ENCODE measurements at regions not wholly inside any gene's neighbourhood (a gene's known extent, or its start where the extent isn't known, plus 50 kb on each side); places are given as distances from the start of the nearest gene placed in this dataset.

- Mint-ChIP-seq H3K4me1 (ENCODE audit: low read depth) (peaks cover 10% of the 10 kb centered on the region), H3K9me3 (ENCODE audit: low read depth) (no peaks in the 10 kb centered on the region), H3K4me3 (ENCODE audit: unreplicated experiment) (no peak overlapping the region), H3K36me3 (ENCODE audit: low read depth) (no peaks in the 10 kb centered on the region), H3K27me3 (ENCODE audit: low read depth) (peaks cover 7% of the 10 kb centered on the region), H3K27ac (ENCODE audit: unreplicated experiment) (no peak overlapping the region)
- DNase-seq (ENCODE audit: low spot score), result no peak
- TF ChIP-seq CTCF (IDR thresholded peaks at IDR 0.05), result no peak
Observed at GRCh38 chr1:164472841-164473240, 86.1 kb upstream of the PBX1 start.

GRCh38 chr1:164473544-164473943 is 85.4 kb upstream of the PBX1 start:
- no peak for TF ChIP-seq CTCF (IDR thresholded peaks at IDR 0.05)
- H3K36me3 Mint-ChIP-seq (ENCODE audit: low read depth), result no peaks in the 10 kb centered on the region
- H3K4me3 Mint-ChIP-seq (ENCODE audit: unreplicated experiment), result no peak overlapping the region
- H3K27me3 Mint-ChIP-seq (ENCODE audit: low read depth), result peaks cover 7% of the 10 kb centered on the region
- H3K4me1 Mint-ChIP-seq (ENCODE audit: low read depth), result peaks cover 10% of the 10 kb centered on the region
- no peak for DNase-seq (ENCODE audit: low spot score)
- no peak overlapping the region for H3K27ac Mint-ChIP-seq (ENCODE audit: unreplicated experiment)
- no peaks in the 10 kb centered on the region for H3K9me3 Mint-ChIP-seq (ENCODE audit: low read depth)

GRCh38 chr1:164475834-164476233 is 83.2 kb upstream of the PBX1 start:
- TF ChIP-seq CTCF (IDR thresholded peaks at IDR 0.05), result no peak
- Mint-ChIP-seq H3K9me3 (ENCODE audit: low read depth) (no peaks in the 10 kb centered on the region), H3K27ac (ENCODE audit: unreplicated experiment) (no peak overlapping the region), H3K4me3 (ENCODE audit: unreplicated experiment) (no peak overlapping the region), H3K4me1 (ENCODE audit: low read depth) (peaks cover 7% of the 10 kb centered on the region), H3K27me3 (ENCODE audit: low read depth) (peaks cover 7% of the 10 kb centered on the region), H3K36me3 (ENCODE audit: low read depth) (no peaks in the 10 kb centered on the region)
- no peak for DNase-seq (ENCODE audit: low spot score)

GRCh38 chr1:164477343-164477742 is 81.6 kb upstream of the PBX1 start:
- no peak for DNase-seq (ENCODE audit: low spot score)
- Mint-ChIP-seq H3K27ac (ENCODE audit: unreplicated experiment) (no peak overlapping the region), H3K27me3 (ENCODE audit: low read depth) (peaks cover 6% of the 10 kb centered on the region), H3K4me1 (ENCODE audit: low read depth) (no peaks in the 10 kb centered on the region), H3K4me3 (ENCODE audit: unreplicated experiment) (no peak overlapping the region), H3K9me3 (ENCODE audit: low read depth) (no peaks in the 10 kb centered on the region), H3K36me3 (ENCODE audit: low read depth) (no peaks in the 10 kb centered on the region)
- no peak for TF ChIP-seq CTCF (IDR thresholded peaks at IDR 0.05)

- no peaks in the 10 kb centered on the region for H3K36me3 Mint-ChIP-seq (ENCODE audit: low read depth)
- no peak for DNase-seq (ENCODE audit: low spot score)
- H3K4me3 Mint-ChIP-seq (ENCODE audit: unreplicated experiment), result no peak overlapping the region
- no peak for TF ChIP-seq CTCF (IDR thresholded peaks at IDR 0.05)
- no peak overlapping the region for H3K27ac Mint-ChIP-seq (ENCODE audit: unreplicated experiment)
- H3K9me3 Mint-ChIP-seq (ENCODE audit: low read depth), result no peaks in the 10 kb centered on the region
- H3K4me1 Mint-ChIP-seq (ENCODE audit: low read depth), result no peaks in the 10 kb centered on the region
- peaks cover 7% of the 10 kb centered on the region for H3K27me3 Mint-ChIP-seq (ENCODE audit: low read depth)
Observed at GRCh38 chr1:164479242-164479641, 79.7 kb upstream of the PBX1 start.
